ENCODE measurements at regions not wholly inside any gene's neighbourhood (a gene's known extent, or its start where the extent isn't known, plus 50 kb on each side); places are given as distances from the start of the nearest gene placed in this dataset.

DNA sequence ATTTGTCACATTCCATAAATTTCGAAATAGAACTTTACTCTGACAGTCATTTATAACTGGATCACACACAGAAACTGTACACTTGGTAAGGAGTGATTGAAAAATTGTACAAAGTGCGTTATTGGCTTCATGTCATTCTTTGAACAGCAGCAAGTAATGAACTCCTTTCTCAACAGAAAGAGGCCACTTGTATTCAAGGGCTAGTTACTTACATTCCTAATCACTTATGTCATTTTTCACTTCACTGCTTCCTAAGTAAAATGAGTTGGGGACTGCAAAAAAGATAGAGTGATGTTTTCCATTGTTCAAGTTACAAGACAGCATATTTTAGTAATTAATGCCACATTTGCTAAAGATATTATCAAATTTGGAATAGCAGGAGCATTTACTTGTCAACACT, 893.2 kb downstream of the DTWD2 start:
- TF ChIP-seq, protein P1, sequence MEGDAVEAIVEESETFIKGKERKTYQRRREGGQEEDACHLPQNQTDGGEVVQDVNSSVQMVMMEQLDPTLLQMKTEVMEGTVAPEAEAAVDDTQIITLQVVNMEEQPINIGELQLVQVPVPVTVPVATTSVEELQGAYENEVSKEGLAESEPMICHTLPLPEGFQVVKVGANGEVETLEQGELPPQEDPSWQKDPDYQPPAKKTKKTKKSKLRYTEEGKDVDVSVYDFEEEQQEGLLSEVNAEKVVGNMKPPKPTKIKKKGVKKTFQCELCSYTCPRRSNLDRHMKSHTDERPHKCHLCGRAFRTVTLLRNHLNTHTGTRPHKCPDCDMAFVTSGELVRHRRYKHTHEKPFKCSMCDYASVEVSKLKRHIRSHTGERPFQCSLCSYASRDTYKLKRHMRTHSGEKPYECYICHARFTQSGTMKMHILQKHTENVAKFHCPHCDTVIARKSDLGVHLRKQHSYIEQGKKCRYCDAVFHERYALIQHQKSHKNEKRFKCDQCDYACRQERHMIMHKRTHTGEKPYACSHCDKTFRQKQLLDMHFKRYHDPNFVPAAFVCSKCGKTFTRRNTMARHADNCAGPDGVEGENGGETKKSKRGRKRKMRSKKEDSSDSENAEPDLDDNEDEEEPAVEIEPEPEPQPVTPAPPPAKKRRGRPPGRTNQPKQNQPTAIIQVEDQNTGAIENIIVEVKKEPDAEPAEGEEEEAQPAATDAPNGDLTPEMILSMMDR (conservative IDR thresholded peaks at IDR 0.05) = no peak
- no peak for TF ChIP-seq EZH2 (IDR thresholded peaks at IDR 0.05; ENCODE audit: low read depth)
